Fibroblast of the aortic adventitia (primary cell): ENCODE measurements at regions not wholly inside any gene's neighbourhood (a gene's known extent, or its start where the extent isn't known, plus 50 kb on each side); places are given as distances from the start of the nearest gene placed in this dataset.

Experiments
- DNase-seq: peaks from one replicate; pipeline ENCODE4 v3.0.0-alpha.2; 2010; ENCODE audit warnings: low read depth
- H3K4me3 ChIP-seq: 2 replicates; pipeline ENCODE4 v1.5.1; 2011; ENCODE audit warnings: low read depth, mild to moderate bottlenecking, control low read depth, low read length, moderate library complexity
- CTCF ChIP-seq: IDR thresholded peaks from 2 replicates; pipeline ENCODE4 v1.5.1; 2011; ENCODE audit warnings: mild to moderate bottlenecking, low read length, control low read depth, inconsistent platforms; ENCODE audit not compliant: insufficient read depth

- H3K4me3 ChIP-seq: no peak overlapping the region
- no peak for TF ChIP-seq CTCF
- no peak for DNase-seq
Measured at GRCh38 chr4:60223208-60223923, 976.8 kb upstream of the ADGRL3 start.

DNA sequence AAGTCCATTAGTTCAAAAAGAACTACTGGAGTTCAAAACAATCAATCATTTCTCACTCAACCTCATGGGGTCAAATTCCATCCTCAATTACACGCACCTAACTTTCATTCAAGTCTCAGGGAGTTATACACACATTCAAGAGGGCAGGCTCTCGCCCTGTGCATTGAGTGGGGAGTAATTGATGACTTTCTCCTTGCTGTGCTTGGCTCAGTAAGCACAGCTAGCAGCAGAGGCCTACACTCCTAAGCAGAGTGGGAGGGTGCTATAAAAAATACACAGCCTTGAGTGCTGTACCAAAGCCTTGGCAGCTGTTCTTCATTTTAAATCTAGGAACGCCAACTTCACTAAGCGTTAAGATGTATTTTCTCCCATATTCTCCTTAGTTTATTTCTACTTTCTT is 958.3 kb upstream of the ADGRL3 start:
- no peak overlapping the region for H3K4me3 ChIP-seq
- no peak for TF ChIP-seq CTCF
- no peak for DNase-seq

- DNase-seq: no peak
- no peak overlapping the region for H3K4me3 ChIP-seq
- TF ChIP-seq CTCF: no peak
Measured at GRCh38 chr4:60249784-60250183, 950.3 kb upstream of the ADGRL3 start.

GRCh38 chr4:60250657-60251056 is 949.5 kb upstream of the ADGRL3 start:
- DNase-seq: no peak
- TF ChIP-seq CTCF: no peak
- no peak overlapping the region for H3K4me3 ChIP-seq

DNA sequence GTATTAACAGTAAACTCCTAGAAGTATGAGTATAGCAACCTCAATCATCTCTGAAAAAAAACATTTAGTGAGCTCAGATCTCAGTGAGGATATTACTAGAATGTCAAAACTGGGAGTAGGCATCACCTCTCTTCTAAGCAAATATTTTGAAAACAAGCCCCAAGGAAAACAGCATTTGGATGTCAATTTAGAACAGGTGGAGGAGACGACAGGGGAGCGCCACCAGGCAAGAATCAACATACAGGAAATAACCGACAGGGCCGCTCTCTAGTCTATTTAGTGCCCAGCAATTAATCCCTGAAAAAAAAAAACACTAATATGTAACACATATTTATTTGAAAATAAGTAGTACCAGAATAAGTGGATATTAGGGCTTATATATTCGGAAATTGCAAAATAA is 940.3 kb upstream of the ADGRL3 start:
- DNase-seq: no peak
- no peak overlapping the region for H3K4me3 ChIP-seq
- TF ChIP-seq CTCF: no peak

GRCh38 chr4:60266505-60266904 is 933.6 kb upstream of the ADGRL3 start:
- no peak overlapping the region for H3K4me3 ChIP-seq
- no peak for TF ChIP-seq CTCF
- no peak for DNase-seq

GRCh38 chr4:60296386-60296785 is 903.7 kb upstream of the ADGRL3 start:
- no peak for DNase-seq
- TF ChIP-seq CTCF: no peak

More at GRCh38 chr4:60296386-60296785, 903.7 kb upstream of the ADGRL3 start:
- no peak overlapping the region for H3K4me3 ChIP-seq
